Ramos (cell line): ENCODE measurements at regions not wholly inside any gene's neighbourhood (a gene's known extent, or its start where the extent isn't known, plus 50 kb on each side); places are given as distances from the start of the nearest gene placed in this dataset.
"Not testable (repeated sequence)": the region's sequence is repeated elsewhere in the genome, so short reads cannot be mapped to it uniquely, and the experiment has no call there.

Experiments used
- in situ Hi-C: fragments of 300-500 bp; cut with MboI; formaldehyde crosslinking; loops from one replicate; pipeline ENCODE4 v1.14.3; 2022; ENCODE audit warnings: low sequenced_read_pairs; ENCODE audit not compliant: unreplicated experiment

DNA sequence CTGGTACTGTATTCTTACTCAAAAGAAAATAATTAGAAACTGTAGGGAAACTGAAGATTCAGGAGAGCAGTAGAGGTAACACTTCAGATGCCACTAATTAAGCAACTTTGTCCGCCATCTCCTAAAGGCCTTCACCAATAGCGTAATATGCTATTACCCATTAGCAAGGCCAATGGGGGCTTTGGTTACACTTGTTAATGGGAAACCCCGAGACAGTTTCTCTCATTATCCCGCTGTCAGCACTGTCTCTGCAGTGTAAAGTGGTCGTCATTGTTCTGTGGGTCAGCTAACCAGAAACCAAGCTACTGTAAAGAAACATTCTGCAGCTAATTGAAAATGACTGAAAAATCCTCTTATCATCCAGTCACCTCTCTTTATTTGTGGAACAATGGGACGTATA, 468.0 kb upstream of the POU3F2 start:
- in situ Hi-C loops, result no loop called here

DNA sequence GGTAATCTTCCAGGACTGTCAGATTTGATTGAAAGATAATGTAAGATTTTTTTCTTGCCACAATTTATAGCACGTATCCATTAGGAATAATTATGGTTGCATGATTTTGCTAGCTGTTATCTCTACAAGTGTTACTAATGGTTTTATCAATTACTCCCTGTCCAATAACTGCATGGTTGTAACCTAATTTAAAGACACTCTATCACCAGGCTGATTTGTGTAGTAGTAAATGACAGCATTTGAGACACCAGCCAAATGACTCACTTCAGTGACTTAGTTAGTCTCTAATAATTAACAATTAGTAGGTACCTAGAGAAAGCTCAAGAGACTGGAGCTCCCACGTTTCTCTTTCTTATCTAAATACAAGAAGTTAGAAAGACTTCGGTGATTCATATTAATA, 453.8 kb upstream of the POU3F2 start:
- in situ Hi-C loops, result no loop called here

DNA sequence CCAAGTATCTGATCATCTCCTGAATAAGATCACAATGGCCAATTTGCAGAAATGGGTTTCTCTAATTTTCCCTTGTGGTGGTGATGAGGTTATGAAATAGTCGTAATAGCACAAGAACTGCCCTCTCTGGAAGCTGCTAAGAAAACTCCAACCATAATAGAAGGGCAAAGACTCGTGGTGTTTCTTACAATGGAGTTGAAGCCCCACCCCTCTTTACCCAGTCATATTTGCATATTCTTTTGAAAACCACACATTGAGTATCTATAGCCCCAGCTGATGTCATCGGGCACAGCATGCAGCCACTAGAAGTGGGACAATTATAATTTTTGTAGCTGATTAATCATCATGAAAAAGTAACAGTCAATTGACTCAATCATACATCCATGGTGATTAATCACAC, 452.1 kb upstream of the POU3F2 start:
- in situ Hi-C loops, result no loop called here

DNA sequence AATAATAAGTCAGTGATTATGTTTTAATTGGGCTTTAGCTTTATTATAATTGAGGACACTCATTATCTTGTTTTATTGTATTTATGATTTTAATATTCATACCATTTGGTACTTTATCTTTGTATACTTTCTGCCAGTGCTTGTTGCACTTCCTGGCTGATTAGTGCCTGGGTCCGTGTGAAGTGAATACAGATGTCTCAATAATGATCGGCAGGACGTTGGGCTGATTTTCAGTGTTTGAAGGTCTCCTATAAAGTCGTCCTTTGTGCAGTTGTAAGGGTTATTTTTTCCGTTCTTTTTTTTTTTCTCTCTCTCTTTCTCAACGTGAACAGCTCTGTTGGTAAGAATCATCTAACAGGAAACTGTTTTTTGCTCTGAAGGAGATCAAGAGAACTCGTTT, 450.0 kb upstream of the POU3F2 start:
- in situ Hi-C loops, result no loop called here

DNA sequence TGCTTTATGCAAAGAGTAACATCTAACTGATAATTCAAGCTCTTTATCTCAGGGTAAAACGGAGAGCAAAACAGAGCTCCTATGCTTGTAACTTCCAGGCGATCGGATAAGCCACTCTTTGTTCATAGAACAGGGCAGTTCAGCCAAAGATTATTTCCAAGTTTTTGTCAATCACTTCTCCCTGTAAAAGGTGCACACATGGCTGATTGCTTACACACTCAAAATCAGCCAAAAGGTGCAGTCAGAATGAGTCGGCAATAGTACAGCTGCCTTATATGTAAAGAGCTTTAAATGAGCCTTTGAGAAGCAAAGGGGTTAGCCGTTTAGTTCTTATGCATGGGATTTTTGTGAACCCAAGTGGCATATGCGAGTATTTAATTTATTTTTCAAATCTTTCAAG, 449.6 kb upstream of the POU3F2 start:
- in situ Hi-C loops, result no loop called here

DNA sequence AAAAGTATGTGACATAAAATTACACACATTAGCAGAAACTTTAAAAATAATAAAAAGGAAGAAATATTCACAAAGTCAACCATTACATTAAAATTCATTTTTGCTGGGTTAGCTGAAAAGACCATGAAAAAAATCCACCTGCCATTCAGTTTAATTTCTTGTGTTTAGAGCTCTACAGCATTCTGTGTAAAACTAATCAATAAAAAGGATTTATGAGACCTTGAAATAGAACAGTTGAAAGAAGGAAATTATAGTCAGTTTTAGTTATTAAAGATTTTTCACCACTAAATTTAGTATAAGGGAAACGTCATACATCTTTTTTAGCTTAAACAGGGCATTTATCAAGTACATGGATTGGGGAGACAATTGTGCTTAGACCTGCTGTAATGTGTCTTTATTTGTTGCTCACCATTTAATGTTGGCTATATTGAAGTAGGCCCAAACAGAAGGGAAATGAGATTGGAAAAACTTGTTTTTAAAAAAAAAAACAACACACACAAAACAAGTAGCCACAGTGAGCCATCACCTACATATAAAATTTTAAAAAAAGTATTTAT, 438.7 kb upstream of the POU3F2 start:
- in situ Hi-C loops, result no loop called here

DNA sequence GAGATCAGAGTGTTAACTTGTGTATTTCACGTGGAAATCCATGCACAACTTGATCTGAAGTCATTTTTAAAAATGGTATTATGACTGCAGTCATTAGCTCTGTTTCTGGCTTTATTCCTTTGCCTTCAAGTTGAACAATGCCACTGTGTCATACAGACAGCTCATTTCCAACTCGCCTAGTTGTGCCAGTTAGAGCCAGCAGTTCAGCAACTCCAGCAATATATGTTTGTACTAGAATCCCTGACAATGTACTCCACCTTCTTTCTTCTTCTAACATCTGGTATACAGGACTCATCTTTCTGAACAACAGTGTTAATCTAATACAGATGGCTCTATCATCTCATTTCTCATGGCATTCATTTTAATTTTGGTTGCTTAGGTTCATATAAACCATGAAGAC, 418.3 kb upstream of the POU3F2 start:
- in situ Hi-C loops, result no loop called here

DNA sequence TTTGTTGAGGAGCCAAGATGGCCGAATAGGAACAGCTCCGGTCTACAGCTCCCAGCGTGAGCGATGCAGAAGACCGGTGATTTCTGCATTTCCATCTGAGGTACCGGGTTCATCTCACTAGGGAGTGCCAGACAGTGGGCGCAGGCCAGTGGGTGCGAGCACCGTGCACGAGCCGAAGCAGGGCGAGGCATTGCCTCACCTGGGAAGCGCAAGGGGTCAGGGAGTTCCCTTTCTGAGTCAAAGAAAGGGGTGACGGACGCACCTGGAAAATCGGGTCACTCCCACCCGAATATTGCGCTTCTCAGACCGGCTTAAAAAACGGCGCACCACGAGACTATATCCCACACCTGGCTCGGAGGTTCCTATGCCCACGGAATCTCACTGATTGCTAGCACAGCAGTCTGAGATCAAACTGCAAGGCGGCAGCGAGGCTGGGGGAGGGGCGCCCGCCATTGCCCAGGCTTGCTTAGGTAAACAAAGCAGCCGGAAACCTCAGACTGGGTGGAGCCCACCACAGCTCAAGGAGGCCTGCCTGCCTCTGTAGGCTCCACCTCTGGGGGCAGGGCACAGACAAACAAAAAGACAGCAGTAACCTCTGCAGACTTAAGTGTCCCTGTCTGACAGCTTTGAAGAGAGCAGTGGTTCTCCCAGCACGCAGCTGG, 417.7 kb upstream of the POU3F2 start:
- in situ Hi-C loops, result not testable (repeated sequence)

DNA sequence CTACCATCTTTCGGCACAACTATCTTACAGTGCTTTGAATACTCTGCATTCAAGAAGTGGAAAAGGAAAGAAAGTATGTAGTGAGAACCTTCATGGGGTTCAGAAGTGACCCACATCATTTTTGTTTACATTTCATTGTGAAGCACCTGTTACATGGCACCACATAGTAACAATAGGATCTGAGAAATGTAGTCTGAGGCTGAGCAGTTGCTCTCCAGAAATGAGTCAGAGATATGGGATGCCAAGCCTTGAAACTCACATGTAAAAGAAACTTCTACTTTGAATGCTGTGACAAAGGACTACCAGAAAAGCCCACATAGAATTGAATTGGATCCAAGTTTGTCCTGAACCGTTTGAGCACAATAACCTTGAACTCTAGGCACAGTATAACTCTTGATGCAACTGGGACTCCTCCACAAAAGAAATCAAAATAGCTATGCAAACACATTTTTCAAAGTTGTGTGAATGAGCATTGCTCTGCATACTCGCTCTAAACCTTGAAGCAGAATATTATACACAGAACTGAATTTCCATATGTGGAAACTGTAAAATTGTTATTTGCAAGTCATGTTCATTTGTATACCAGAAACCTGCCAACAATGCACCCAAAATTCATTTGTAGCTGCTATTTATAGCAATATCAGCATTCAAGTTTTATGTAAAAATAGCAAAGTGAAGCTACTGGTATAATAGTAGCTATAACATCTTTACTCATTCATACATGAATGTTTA, 400.9 kb upstream of the POU3F2 start:
- in situ Hi-C loops, result no loop called here

DNA sequence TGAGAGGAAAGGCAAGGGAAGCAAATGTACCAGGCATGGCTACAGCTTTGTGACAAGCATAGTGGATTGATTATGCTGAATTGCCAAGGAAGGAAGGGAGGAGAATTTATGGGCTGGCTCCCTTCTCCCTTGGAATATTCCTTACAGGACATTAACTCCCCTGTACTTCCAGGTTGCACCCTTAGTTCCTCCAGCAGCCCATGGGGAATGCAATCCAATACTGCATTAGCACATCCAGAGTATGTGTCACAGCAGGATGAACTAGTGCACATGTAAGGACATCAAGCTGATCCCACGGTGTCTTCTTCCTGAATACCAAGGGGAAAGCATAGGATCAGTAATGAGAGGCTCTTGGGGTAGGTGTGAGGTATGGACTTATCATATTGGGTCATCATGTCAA, 390.7 kb upstream of the POU3F2 start:
- in situ Hi-C loops, result no loop called here

GRCh38 chr6:98452685-98453084, 381.7 kb upstream of the POU3F2 start:
- in situ Hi-C loops, result no loop called here

- in situ Hi-C loops, result no loop called here
These were observed 379.5 kb upstream of the POU3F2 start for GRCh38 chr6:98454809-98455322.

GRCh38 chr6:98458708-98459107, 375.7 kb upstream of the POU3F2 start:
- in situ Hi-C loops, result no loop called here

DNA sequence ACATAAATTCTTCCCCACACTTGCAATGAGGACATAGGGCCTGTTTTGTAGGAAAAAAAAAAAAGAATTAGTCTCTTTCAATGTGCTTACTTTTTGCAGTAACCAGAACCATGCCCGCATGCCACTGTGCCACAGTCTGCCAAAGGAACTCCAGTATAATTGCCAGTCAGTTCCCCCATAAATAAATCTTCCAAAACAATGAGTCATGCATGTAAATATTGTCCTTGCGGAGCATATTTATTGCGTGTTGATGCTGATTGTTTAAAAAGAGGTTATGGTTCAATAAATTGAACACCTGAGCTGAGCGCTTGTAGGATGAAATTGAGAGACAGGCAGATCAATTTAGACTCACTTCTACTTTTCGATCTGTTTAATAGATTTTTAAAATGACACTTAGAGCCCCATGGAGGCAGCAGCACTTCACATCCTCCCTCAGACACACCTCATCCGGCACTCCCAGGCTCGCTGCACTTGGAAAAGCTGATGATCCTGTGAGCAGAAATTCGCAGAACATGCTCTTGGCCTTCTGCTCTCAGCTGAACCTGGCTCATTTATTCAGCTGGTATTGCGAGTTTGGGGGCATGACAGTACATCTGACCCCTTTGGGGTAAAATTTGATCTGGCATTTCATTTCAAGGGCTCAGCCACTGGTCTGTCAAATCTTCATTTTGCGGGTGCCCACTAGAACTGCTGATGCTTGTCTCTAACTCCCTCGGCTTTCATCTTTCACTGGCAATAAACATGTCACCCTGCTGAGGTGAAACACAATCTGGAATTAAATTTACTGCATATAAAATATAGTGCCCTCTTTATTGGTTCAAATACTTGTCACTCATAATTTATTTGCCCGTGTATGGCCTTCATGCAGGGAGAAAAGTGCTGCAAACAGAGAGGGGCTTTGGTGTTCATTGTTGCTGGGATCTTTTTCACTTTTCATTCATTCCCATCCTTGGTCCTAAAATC, 371.1 kb upstream of the POU3F2 start:
- in situ Hi-C loops, result no loop called here

- in situ Hi-C loops, result no loop called here
These were observed 367.3 kb upstream of the POU3F2 start for GRCh38 chr6:98467091-98467490.

- in situ Hi-C loops, result no loop called here
These were observed 366.5 kb upstream of the POU3F2 start for GRCh38 chr6:98467902-98468301.

GRCh38 chr6:98469141-98469540, 365.2 kb upstream of the POU3F2 start:
- in situ Hi-C loops, result no loop called here

DNA sequence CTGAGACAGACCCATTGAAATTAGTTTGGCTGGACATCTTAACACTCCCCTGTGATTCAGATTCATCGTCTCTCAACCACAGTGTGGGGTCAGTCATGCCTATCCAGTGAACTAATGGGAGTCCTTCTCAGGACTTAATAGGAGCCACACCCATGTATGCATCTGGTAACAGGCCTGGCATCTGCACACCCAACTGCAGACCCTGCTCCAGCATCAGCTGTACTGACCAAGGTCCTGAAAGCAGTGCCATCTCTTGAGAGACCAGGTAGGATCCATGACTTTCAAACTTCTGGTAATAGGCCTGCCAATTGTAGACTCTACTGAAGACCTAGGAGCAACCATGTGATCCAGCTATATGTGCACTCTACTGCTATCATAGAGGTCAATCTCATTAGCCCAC, 363.6 kb upstream of the POU3F2 start:
- in situ Hi-C loops, result no loop called here

- in situ Hi-C loops, result no loop called here
These were observed 362.9 kb upstream of the POU3F2 start for GRCh38 chr6:98471444-98471843.

GRCh38 chr6:98477231-98477630, 357.1 kb upstream of the POU3F2 start:
- in situ Hi-C loops, result no loop called here
